SK-N-SH (cell line): ENCODE measurements at regions not wholly inside any gene's neighbourhood (a gene's known extent, or its start where the extent isn't known, plus 50 kb on each side); places are given as distances from the start of the nearest gene placed in this dataset.

Experiments
- CTCF ChIP-seq: fragments of 200-600 bp; sonication (generic); IDR thresholded peaks from 2 replicates; pipeline ENCODE4 v1.6.1; 2017; ENCODE audit warnings: antibody characterized with exemption, mild to moderate bottlenecking, moderate library complexity
- ELF1 ChIP-seq: IDR thresholded peaks from 2 replicates; pipeline ENCODE4 v1.4.0; 2012
- EP300 ChIP-seq, 2 experiments: IDR thresholded peaks; 2 replicates each; pipeline versions ENCODE4 v1.4.0 to v1.6.1; 2012; ENCODE audit warnings: borderline replicate concordance in 1 of 2, low read depth in 1 of 2, low read length in 1 of 2
- EZH2phosphoT487 ChIP-seq: fragments of 200-600 bp; sonication (generic); IDR thresholded peaks from 2 replicates; pipeline ENCODE4 v1.6.1; 2017; ENCODE audit warnings: low read depth, mixed run types, mild to moderate bottlenecking, antibody characterized with exemption, moderate library complexity, borderline replicate concordance
- FOXJ3 ChIP-seq: sonication (generic); formaldehyde crosslinking; IDR thresholded peaks from 2 replicates; pipeline ENCODE4 v1.5.1; 2020; ENCODE audit warnings: mild to moderate bottlenecking, missing genetic modification reagents
- MAX ChIP-seq: IDR thresholded peaks from 2 replicates; pipeline ENCODE4 v1.4.0; 2012; ENCODE audit warnings: low read depth
- MEF2A ChIP-seq: IDR thresholded peaks from 2 replicates; pipeline ENCODE4 v1.4.0; 2012; ENCODE audit warnings: low read depth, borderline replicate concordance
- MXI1 ChIP-seq: IDR thresholded peaks from 2 replicates; pipeline ENCODE4 v1.6.1; 2012; ENCODE audit warnings: mild to moderate bottlenecking, low read depth, low read length, improper control_type of control experiment
- PBX3 ChIP-seq: IDR thresholded peaks from 2 replicates; pipeline ENCODE4; 2012
- POLR2AphosphoS5 ChIP-seq: IDR thresholded peaks from 2 replicates; pipeline ENCODE4 v1.6.1; 2012; ENCODE audit warnings: low read depth, low read length
- REST ChIP-seq: IDR thresholded peaks from 2 replicates; pipeline ENCODE4 v1.6.1; 2012; ENCODE audit warnings: mild to moderate bottlenecking, low read depth, low read length, moderate library complexity
- SIN3A ChIP-seq: IDR thresholded peaks from 2 replicates; pipeline ENCODE4 v1.6.1; 2012; ENCODE audit warnings: low read depth, mild to moderate bottlenecking, low read length, moderate library complexity, borderline replicate concordance
- TAF1 ChIP-seq: IDR thresholded peaks from 2 replicates; pipeline ENCODE4 v1.6.1; 2012; ENCODE audit warnings: low read depth, mild to moderate bottlenecking, low read length, moderate library complexity, borderline replicate concordance
- USF2 ChIP-seq: fragments of 150-350 bp; IDR thresholded peaks from 2 replicates; pipeline ENCODE4 v1.6.1; 2017; ENCODE audit warnings: antibody characterized with exemption, low read length, low read depth, borderline replicate concordance

GRCh38 chr5:109566361-109566760, 123.4 kb upstream of the MAN2A1 start:
- TF ChIP-seq CTCF (no peak), MAX (no peak), USF2 (no peak), EP300 (IDR thresholded peaks at IDR 0.05; ENCODE audit: borderline replicate concordance in 1 of 2, low read depth in 1 of 2, low read length in 1 of 2) (no peak), FOXJ3 (CRISPR knock-in tag) (no peak), POLR2AphosphoS5 (no peak), REST (no peak), TAF1 (no peak), MXI1 (no peak), EZH2phosphoT487 (no peak), PBX3 (no peak), ELF1 (no peak), SIN3A (no peak), MEF2A (no peak)
